OCI-LY3 (cell line): ENCODE measurements at regions not wholly inside any gene's neighbourhood (a gene's known extent, or its start where the extent isn't known, plus 50 kb on each side); places are given as distances from the start of the nearest gene placed in this dataset.

ENCODE experiments used
- H2AFZ ChIP-seq: fragments of 200-600, 300-600 bp; shearing (Covaris generic); 2 replicates; pipeline ENCODE4 v1.6.0; 2014; ENCODE audit warnings: antibody characterized with exemption, low read depth, low read length
- H3K27ac ChIP-seq: fragments of 200-600, 300-600 bp; sonication (generic); 2 replicates; pipeline ENCODE4 v1.5.1; 2014; ENCODE audit warnings: mild to moderate bottlenecking, low read length, moderate library complexity, mixed read lengths
- H3K27me3 ChIP-seq: fragments of 200-600, 300-600 bp; sonication (generic); 2 replicates; pipeline ENCODE4 v1.6.1; 2014; ENCODE audit warnings: low read depth, low read length, mixed read lengths
- H3K36me3 ChIP-seq: fragments of 200-600, 300-600 bp; sonication (generic); replicated peaks from 2 replicates; pipeline ENCODE3; 2014; ENCODE audit warnings: low read depth, low read length, mixed read lengths
- H3K4me1 ChIP-seq: fragments of 300-600, 200-600 bp; sonication (generic); 2 replicates; pipeline ENCODE4 v1.6.1; 2014; ENCODE audit warnings: low read length, mixed read lengths
- H3K4me2 ChIP-seq: fragments of 200-600, 300-600 bp; sonication (generic); 2 replicates; pipeline ENCODE4 v1.6.1; 2014; ENCODE audit warnings: low read length, mixed read lengths
- H3K4me3 ChIP-seq: fragments of 300-600, 200-600 bp; sonication (generic); 2 replicates; pipeline ENCODE4 v1.5.1; 2014; ENCODE audit warnings: antibody characterized with exemption, mild to moderate bottlenecking, low read length, moderate library complexity
- H3K79me2 ChIP-seq: fragments of 300-600, 200-600 bp; shearing (Covaris generic); 2 replicates; pipeline ENCODE4 v1.6.1; 2014; ENCODE audit warnings: mild to moderate bottlenecking, low read length, mixed read lengths
- H3K9ac ChIP-seq: fragments of 300-600, 200-600 bp; shearing (Covaris generic); 2 replicates; pipeline ENCODE4 v1.6.0; 2014; ENCODE audit warnings: mild to moderate bottlenecking, low read length, moderate library complexity
- H3K9me3 ChIP-seq: fragments of 200-600, 300-600 bp; shearing (Covaris generic); 2 replicates; pipeline ENCODE4 v1.6.1; 2014; ENCODE audit warnings: low read length, mixed read lengths; ENCODE audit not compliant: insufficient read depth
- H4K20me1 ChIP-seq: fragments of 200-600, 300-600 bp; sonication (generic); 2 replicates; pipeline ENCODE4 v1.6.1; 2016; ENCODE audit warnings: low read length, mixed read lengths; ENCODE audit not compliant: insufficient read depth
- EZH2phosphoT487 ChIP-seq: fragments of 200-600 bp; shearing (Covaris generic); IDR thresholded peaks from 2 replicates; pipeline ENCODE4 v1.6.1; 2018; ENCODE audit warnings: antibody characterized with exemption, mixed run types, low read depth
- TF ChIP-seq, protein P1 (sequence below): fragments of 200-600, 300-600 bp; sonication (generic); IDR thresholded peaks from 2 replicates; pipeline ENCODE4 v1.5.1; 2014; ENCODE audit warnings: antibody characterized with exemption, low read length, low read depth

GRCh38 chr17:79210638-79211037 lies 136.0 kb downstream of the ENGASE start:
- peaks cover 13% of the 10 kb centered on the region for H3K27me3 ChIP-seq
- H3K4me2 ChIP-seq = no peak overlapping the region
- TF ChIP-seq EZH2phosphoT487 = no peak
- TF ChIP-seq, protein P1, sequence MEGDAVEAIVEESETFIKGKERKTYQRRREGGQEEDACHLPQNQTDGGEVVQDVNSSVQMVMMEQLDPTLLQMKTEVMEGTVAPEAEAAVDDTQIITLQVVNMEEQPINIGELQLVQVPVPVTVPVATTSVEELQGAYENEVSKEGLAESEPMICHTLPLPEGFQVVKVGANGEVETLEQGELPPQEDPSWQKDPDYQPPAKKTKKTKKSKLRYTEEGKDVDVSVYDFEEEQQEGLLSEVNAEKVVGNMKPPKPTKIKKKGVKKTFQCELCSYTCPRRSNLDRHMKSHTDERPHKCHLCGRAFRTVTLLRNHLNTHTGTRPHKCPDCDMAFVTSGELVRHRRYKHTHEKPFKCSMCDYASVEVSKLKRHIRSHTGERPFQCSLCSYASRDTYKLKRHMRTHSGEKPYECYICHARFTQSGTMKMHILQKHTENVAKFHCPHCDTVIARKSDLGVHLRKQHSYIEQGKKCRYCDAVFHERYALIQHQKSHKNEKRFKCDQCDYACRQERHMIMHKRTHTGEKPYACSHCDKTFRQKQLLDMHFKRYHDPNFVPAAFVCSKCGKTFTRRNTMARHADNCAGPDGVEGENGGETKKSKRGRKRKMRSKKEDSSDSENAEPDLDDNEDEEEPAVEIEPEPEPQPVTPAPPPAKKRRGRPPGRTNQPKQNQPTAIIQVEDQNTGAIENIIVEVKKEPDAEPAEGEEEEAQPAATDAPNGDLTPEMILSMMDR = no peak
- H3K79me2 ChIP-seq = no peaks in the 10 kb centered on the region
- H3K4me1 ChIP-seq = no peaks in the 10 kb centered on the region
- H2AFZ ChIP-seq = no peak overlapping the region
- no peaks in the 10 kb centered on the region for H3K9me3 ChIP-seq
- no peak overlapping the region for H3K9ac ChIP-seq
- H3K4me3 ChIP-seq = no peak overlapping the region
- H3K27ac ChIP-seq = no peak overlapping the region
- H4K20me1 ChIP-seq = no peaks in the 10 kb centered on the region
- no peaks in the 10 kb centered on the region for H3K36me3 ChIP-seq

DNA sequence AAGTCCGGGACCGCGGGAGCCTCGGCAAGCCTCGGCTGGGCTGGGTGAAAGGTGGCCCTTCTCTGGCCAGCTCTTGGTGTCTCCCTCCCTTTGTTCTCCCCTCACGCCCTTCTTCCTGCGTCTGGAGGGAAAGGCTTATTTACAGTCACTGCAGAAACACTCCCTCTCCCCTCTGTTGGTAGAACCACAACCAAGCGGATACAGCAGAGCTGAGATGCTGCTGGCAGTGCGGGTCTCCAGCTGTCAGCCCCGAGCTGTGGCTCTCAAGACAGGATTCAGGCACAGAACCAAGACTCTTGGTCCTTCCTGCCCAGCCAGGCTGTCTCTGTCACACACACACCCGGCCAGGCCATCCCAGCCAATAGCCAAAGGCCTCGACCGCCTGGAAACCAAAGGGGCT lies 133.3 kb downstream of the ENGASE start:
- H2AFZ ChIP-seq = no peak overlapping the region
- H3K4me2 ChIP-seq = no peak overlapping the region
- H3K9ac ChIP-seq = no peak overlapping the region
- H4K20me1 ChIP-seq = no peaks in the 10 kb centered on the region
- no peaks in the 10 kb centered on the region for H3K4me1 ChIP-seq
- TF ChIP-seq EZH2phosphoT487 = no peak
- TF ChIP-seq, protein P1 = no peak
- H3K9me3 ChIP-seq = no peaks in the 10 kb centered on the region
- peaks cover 23% of the 10 kb centered on the region for H3K27me3 ChIP-seq
- H3K4me3 ChIP-seq = no peak overlapping the region
- no peaks in the 10 kb centered on the region for H3K79me2 ChIP-seq
- no peak overlapping the region for H3K27ac ChIP-seq
- no peaks in the 10 kb centered on the region for H3K36me3 ChIP-seq

- TF ChIP-seq EZH2phosphoT487 = no peak
- TF ChIP-seq, protein P1 = no peak
- no peak overlapping the region for H3K4me2 ChIP-seq
- no peaks in the 10 kb centered on the region for H3K4me1 ChIP-seq
- no peak overlapping the region for H2AFZ ChIP-seq
- H3K9ac ChIP-seq = no peak overlapping the region
- no peaks in the 10 kb centered on the region for H3K79me2 ChIP-seq
- H3K27ac ChIP-seq = no peak overlapping the region
- no peaks in the 10 kb centered on the region for H4K20me1 ChIP-seq
- H3K36me3 ChIP-seq = no peaks in the 10 kb centered on the region
- H3K9me3 ChIP-seq = no peaks in the 10 kb centered on the region
- H3K27me3 ChIP-seq = peaks cover 35% of the 10 kb centered on the region
- H3K4me3 ChIP-seq = no peak overlapping the region
These were observed 131.1 kb downstream of the ENGASE start for GRCh38 chr17:79205688-79206205.

DNA sequence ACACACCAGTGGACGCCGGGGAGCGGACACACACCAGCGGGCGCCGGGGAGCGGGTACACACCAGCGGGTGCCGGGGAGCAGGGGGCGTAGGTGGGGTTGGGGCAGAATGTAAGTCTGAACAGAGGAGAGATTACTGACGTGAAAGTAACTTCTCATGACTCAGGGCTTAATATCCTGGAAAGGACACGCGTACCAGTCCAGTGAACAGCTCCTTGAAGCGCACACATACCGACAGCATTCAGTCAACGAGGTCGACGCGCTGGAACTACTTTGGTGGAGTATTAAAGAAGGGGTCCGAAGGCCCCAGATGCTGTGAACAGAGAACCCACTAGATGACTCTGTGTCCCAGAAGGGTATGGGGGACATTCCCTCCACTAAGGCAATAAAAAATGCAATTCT lies 129.6 kb downstream of the ENGASE start:
- no peak overlapping the region for H3K27ac ChIP-seq
- TF ChIP-seq EZH2phosphoT487 = no peak
- TF ChIP-seq, protein P1 = no peak
- H3K79me2 ChIP-seq = no peaks in the 10 kb centered on the region
- no peaks in the 10 kb centered on the region for H3K9me3 ChIP-seq
- H3K4me3 ChIP-seq = no peak overlapping the region
- H3K9ac ChIP-seq = no peak overlapping the region
- H2AFZ ChIP-seq = no peak overlapping the region
- peaks cover 43% of the 10 kb centered on the region for H3K27me3 ChIP-seq
- no peaks in the 10 kb centered on the region for H3K4me1 ChIP-seq
- no peak overlapping the region for H3K4me2 ChIP-seq
- H3K36me3 ChIP-seq = no peaks in the 10 kb centered on the region
- no peaks in the 10 kb centered on the region for H4K20me1 ChIP-seq
